SIG-M5 (cell line): ENCODE measurements at regions not wholly inside any gene's neighbourhood (a gene's known extent, or its start where the extent isn't known, plus 50 kb on each side); places are given as distances from the start of the nearest gene placed in this dataset.

Source experiments
- DNase-seq: peaks from one replicate; lab custom pipeline; 2025; lab: John Stamatoyannopoulos, UW

- DNase-seq: no peak
Measured at GRCh38 chr7:41039981-41040380, 662.9 kb downstream of the INHBA start.

- DNase-seq: no peak
Measured at GRCh38 chr7:41039386-41039953, 663.4 kb downstream of the INHBA start.

- no peak for DNase-seq
Measured at GRCh38 chr7:41038211-41038610, 664.7 kb downstream of the INHBA start.

- no peak for DNase-seq
Measured at GRCh38 chr7:41037691-41038090, 665.2 kb downstream of the INHBA start.

- no peak for DNase-seq
Measured at GRCh38 chr7:41035794-41036193, 667.1 kb downstream of the INHBA start.

GRCh38 chr7:41033500-41033899, 669.4 kb downstream of the INHBA start:
- no peak for DNase-seq

GRCh38 chr7:41030673-41031072, 672.2 kb downstream of the INHBA start:
- no peak for DNase-seq

- no peak for DNase-seq
Measured at GRCh38 chr7:41029072-41029499, 673.8 kb downstream of the INHBA start.

GRCh38 chr7:41028580-41028979, 674.3 kb downstream of the INHBA start:
- no peak for DNase-seq

- DNase-seq: no peak
Measured at GRCh38 chr7:41027428-41028115, 675.3 kb downstream of the INHBA start.

- no peak for DNase-seq
Measured at GRCh38 chr7:41024126-41024525, 678.8 kb downstream of the INHBA start.

- DNase-seq: no peak
Measured at GRCh38 chr7:41020056-41020455, 682.8 kb downstream of the INHBA start.

GRCh38 chr7:41013117-41013516, 689.8 kb downstream of the INHBA start:
- DNase-seq: no peak

GRCh38 chr7:41012041-41012440, 690.8 kb downstream of the INHBA start:
- DNase-seq: no peak

GRCh38 chr7:41010967-41011366, 691.9 kb downstream of the INHBA start:
- DNase-seq: no peak

- DNase-seq: no peak
Measured at GRCh38 chr7:41010418-41010817, 692.5 kb downstream of the INHBA start.

- no peak for DNase-seq
Measured at GRCh38 chr7:41007811-41008210, 695.1 kb downstream of the INHBA start.

GRCh38 chr7:41007351-41007751, 695.5 kb downstream of the INHBA start:
- DNase-seq: no peak

- no peak for DNase-seq
Measured at GRCh38 chr7:41006306-41006995, 696.4 kb downstream of the INHBA start.

GRCh38 chr7:41005374-41005901, 697.5 kb downstream of the INHBA start:
- no peak for DNase-seq

GRCh38 chr7:41003977-41004376, 698.9 kb downstream of the INHBA start:
- no peak for DNase-seq

GRCh38 chr7:41003611-41003940, 699.3 kb downstream of the INHBA start:
- no peak for DNase-seq
